ENCODE measurements at regions not wholly inside any gene's neighbourhood (a gene's known extent, or its start where the extent isn't known, plus 50 kb on each side); places are given as distances from the start of the nearest gene placed in this dataset.
"Not testable (repeated sequence)": the region's sequence is repeated elsewhere in the genome, so short reads cannot be mapped to it uniquely, and the experiment has no call there.

GRCh38 chrX:13955975-13956374, 73.7 kb downstream of the GEMIN8 start:
- Histone ChIP-seq H4K20me1 (ENCODE audit: insufficient read depth, low read length) (no peaks in the 10 kb centered on the region), H3K4me1 (ENCODE audit: low read length) (peaks cover 6% of the 10 kb centered on the region; the same call in 1 of the 2 replicates), H3K9me3 (replicated peaks; ENCODE audit: insufficient read depth, low read length) (no peaks in the 10 kb centered on the region), H3F3A (ENCODE audit: insufficient read depth, low read length) (peaks cover 4% of the 10 kb centered on the region; the same call in 1 of the 2 replicates), H3K27me3 (replicated peaks; ENCODE audit: insufficient read depth, low read length) (no peaks in the 10 kb centered on the region), H3K4me2 (ENCODE audit: low read depth, low read length) (no peak overlapping the region), H3K9ac (ENCODE audit: low read length) (no peak overlapping the region), H3K36me3 (replicated peaks; ENCODE audit: insufficient read depth, low read length) (no peaks in the 10 kb centered on the region), H3K9me2 (replicated peaks; ENCODE audit: insufficient read depth, low read length) (no peaks in the 10 kb centered on the region), H3K4me3 (ENCODE audit: low read length) (no peak overlapping the region), H3K27ac (ENCODE audit: low read length) (no peak overlapping the region), H3K79me2 (ENCODE audit: low read length) (no peaks in the 10 kb centered on the region), H2AFZ (ENCODE audit: low read length) (no peak overlapping the region)
- no peak for DNase-seq
- TF ChIP-seq EZH2 (optimal IDR thresholded peaks at IDR 0.05; ENCODE audit: low read depth, low read length) (no peak), CTCF (IDR thresholded peaks at IDR 0.05; ENCODE audit: low read length) (no peak), EZH2phosphoT487 (IDR thresholded peaks at IDR 0.05; ENCODE audit: low read length) (no peak)

- Histone ChIP-seq H3K4me3 (ENCODE audit: low read length) (no peak overlapping the region), H3K4me2 (ENCODE audit: low read depth, low read length) (no peak overlapping the region), H3K79me2 (ENCODE audit: low read length) (no peaks in the 10 kb centered on the region), H3K36me3 (replicated peaks; ENCODE audit: insufficient read depth, low read length) (no peaks in the 10 kb centered on the region), H4K20me1 (ENCODE audit: insufficient read depth, low read length) (no peaks in the 10 kb centered on the region), H3K9me2 (replicated peaks; ENCODE audit: insufficient read depth, low read length) (no peaks in the 10 kb centered on the region), H3K4me1 (ENCODE audit: low read length) (peaks cover 6% of the 10 kb centered on the region; the same call in 1 of the 2 replicates), H3K27me3 (replicated peaks; ENCODE audit: insufficient read depth, low read length) (no peaks in the 10 kb centered on the region), H3F3A (ENCODE audit: insufficient read depth, low read length) (peaks cover 4% of the 10 kb centered on the region; the same call in 1 of the 2 replicates), H3K27ac (ENCODE audit: low read length) (no peak overlapping the region), H2AFZ (ENCODE audit: low read length) (no peak overlapping the region), H3K9ac (ENCODE audit: low read length) (no peak overlapping the region), H3K9me3 (replicated peaks; ENCODE audit: insufficient read depth, low read length) (no peaks in the 10 kb centered on the region)
- TF ChIP-seq CTCF (IDR thresholded peaks at IDR 0.05; ENCODE audit: low read length) (no peak), EZH2phosphoT487 (IDR thresholded peaks at IDR 0.05; ENCODE audit: low read length) (no peak), EZH2 (optimal IDR thresholded peaks at IDR 0.05; ENCODE audit: low read depth, low read length) (no peak)
- no peak for DNase-seq
Observed at GRCh38 chrX:13955095-13955647, 74.5 kb downstream of the GEMIN8 start.

- Histone ChIP-seq H3K4me3 (ENCODE audit: low read length) (no peak overlapping the region), H3K4me1 (ENCODE audit: low read length) (peaks cover 6% of the 10 kb centered on the region; the same call in 1 of the 2 replicates), H3K27me3 (replicated peaks; ENCODE audit: insufficient read depth, low read length) (no peaks in the 10 kb centered on the region), H3K9me2 (replicated peaks; ENCODE audit: insufficient read depth, low read length) (no peaks in the 10 kb centered on the region), H3K4me2 (ENCODE audit: low read depth, low read length) (peak overlapping the region; percentile 18; the same call in 1 of the 2 replicates), H3K79me2 (ENCODE audit: low read length) (no peaks in the 10 kb centered on the region), H3K9me3 (replicated peaks; ENCODE audit: insufficient read depth, low read length) (no peaks in the 10 kb centered on the region), H3K9ac (ENCODE audit: low read length) (no peak overlapping the region), H3K27ac (ENCODE audit: low read length) (peak overlapping the region; percentile 29; the same call in 1 of the 2 replicates), H3F3A (ENCODE audit: insufficient read depth, low read length) (peaks cover 4% of the 10 kb centered on the region; the same call in 1 of the 2 replicates), H4K20me1 (ENCODE audit: insufficient read depth, low read length) (no peaks in the 10 kb centered on the region), H3K36me3 (replicated peaks; ENCODE audit: insufficient read depth, low read length) (no peaks in the 10 kb centered on the region), H2AFZ (ENCODE audit: low read length) (no peak overlapping the region)
- peak; percentile 38 for DNase-seq
- TF ChIP-seq EZH2 (optimal IDR thresholded peaks at IDR 0.05; ENCODE audit: low read depth, low read length), result no peak
- no peak for TF ChIP-seq EZH2phosphoT487 (IDR thresholded peaks at IDR 0.05; ENCODE audit: low read length)
- TF ChIP-seq CTCF (IDR thresholded peaks at IDR 0.05; ENCODE audit: low read length), result no peak
Observed at GRCh38 chrX:13952581-13952980, 77.1 kb downstream of the GEMIN8 start.

- not testable (repeated sequence) for H3K79me2 ChIP-seq (ENCODE audit: low read length); H3K4me2 ChIP-seq (ENCODE audit: low read depth, low read length); H3K9me3 ChIP-seq (replicated peaks; ENCODE audit: insufficient read depth, low read length); H2AFZ ChIP-seq (ENCODE audit: low read length); H3K4me3 ChIP-seq (ENCODE audit: low read length); H4K20me1 ChIP-seq (ENCODE audit: insufficient read depth, low read length); H3K4me1 ChIP-seq (ENCODE audit: low read length); H3K9ac ChIP-seq (ENCODE audit: low read length); H3K36me3 ChIP-seq (replicated peaks; ENCODE audit: insufficient read depth, low read length); DNase-seq; H3K27me3 ChIP-seq (replicated peaks; ENCODE audit: insufficient read depth, low read length); H3K27ac ChIP-seq (ENCODE audit: low read length); H3K9me2 ChIP-seq (replicated peaks; ENCODE audit: insufficient read depth, low read length); H3F3A ChIP-seq (ENCODE audit: insufficient read depth, low read length)
Observed at GRCh38 chrX:13946223-13946622, 83.5 kb downstream of the GEMIN8 start.

GRCh38 chrX:13945787-13946186, 83.9 kb downstream of the GEMIN8 start:
- H3K4me1 ChIP-seq (ENCODE audit: low read length); H3K27ac ChIP-seq (ENCODE audit: low read length); H3K4me2 ChIP-seq (ENCODE audit: low read depth, low read length); H3K27me3 ChIP-seq (replicated peaks; ENCODE audit: insufficient read depth, low read length); H3K4me3 ChIP-seq (ENCODE audit: low read length); DNase-seq; H2AFZ ChIP-seq (ENCODE audit: low read length); H3K79me2 ChIP-seq (ENCODE audit: low read length); H3K36me3 ChIP-seq (replicated peaks; ENCODE audit: insufficient read depth, low read length); H3K9me2 ChIP-seq (replicated peaks; ENCODE audit: insufficient read depth, low read length); H4K20me1 ChIP-seq (ENCODE audit: insufficient read depth, low read length); H3K9ac ChIP-seq (ENCODE audit: low read length); H3K9me3 ChIP-seq (replicated peaks; ENCODE audit: insufficient read depth, low read length); H3F3A ChIP-seq (ENCODE audit: insufficient read depth, low read length): not testable (repeated sequence)

Data from MM.1S (cell line).